ENCODE measurements at regions not wholly inside any gene's neighbourhood (a gene's known extent, or its start where the extent isn't known, plus 50 kb on each side); places are given as distances from the start of the nearest gene placed in this dataset.

DNA sequence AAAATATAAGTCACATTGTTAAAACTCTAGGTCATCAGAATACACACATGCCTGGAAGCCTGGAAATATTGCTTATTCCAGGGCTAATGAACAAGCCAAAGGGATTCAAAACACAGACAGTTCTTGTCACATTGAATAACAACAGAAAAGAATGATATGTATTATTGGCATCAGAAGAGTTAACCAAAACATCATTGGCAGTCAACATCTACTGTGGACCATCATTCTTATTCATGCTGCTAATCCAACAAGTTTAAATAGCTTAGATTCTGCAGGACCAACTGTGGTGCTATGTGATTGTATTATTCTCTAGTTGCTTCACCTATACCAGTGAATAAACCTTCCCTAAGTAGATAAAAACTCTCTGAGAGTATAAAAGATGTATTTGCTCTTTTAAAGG lies 198.3 kb downstream of the NEBL start (continued):
- TF ChIP-seq BCL11A (IDR thresholded peaks at IDR 0.05; ENCODE audit: low read depth in 2 of 2, low read length in 2 of 2) (no peak), JUND (IDR thresholded peaks at IDR 0.05; ENCODE audit: low read length) (no peak), TAF7 (optimal IDR thresholded peaks at IDR 0.05; ENCODE audit: borderline replicate concordance, low read depth, low read length) (no peak)
- TF ChIP-seq, protein P1, sequence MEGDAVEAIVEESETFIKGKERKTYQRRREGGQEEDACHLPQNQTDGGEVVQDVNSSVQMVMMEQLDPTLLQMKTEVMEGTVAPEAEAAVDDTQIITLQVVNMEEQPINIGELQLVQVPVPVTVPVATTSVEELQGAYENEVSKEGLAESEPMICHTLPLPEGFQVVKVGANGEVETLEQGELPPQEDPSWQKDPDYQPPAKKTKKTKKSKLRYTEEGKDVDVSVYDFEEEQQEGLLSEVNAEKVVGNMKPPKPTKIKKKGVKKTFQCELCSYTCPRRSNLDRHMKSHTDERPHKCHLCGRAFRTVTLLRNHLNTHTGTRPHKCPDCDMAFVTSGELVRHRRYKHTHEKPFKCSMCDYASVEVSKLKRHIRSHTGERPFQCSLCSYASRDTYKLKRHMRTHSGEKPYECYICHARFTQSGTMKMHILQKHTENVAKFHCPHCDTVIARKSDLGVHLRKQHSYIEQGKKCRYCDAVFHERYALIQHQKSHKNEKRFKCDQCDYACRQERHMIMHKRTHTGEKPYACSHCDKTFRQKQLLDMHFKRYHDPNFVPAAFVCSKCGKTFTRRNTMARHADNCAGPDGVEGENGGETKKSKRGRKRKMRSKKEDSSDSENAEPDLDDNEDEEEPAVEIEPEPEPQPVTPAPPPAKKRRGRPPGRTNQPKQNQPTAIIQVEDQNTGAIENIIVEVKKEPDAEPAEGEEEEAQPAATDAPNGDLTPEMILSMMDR (IDR thresholded peaks at IDR 0.05; ENCODE audit: control extremely low read depth in 1 of 3, insufficient read depth in 1 of 3, low read depth in 1 of 3, low read length in 3 of 3), result no peak

Data from H1 (cell line).